Smooth muscle cell (in vitro differentiated cells): ENCODE measurements at regions not wholly inside any gene's neighbourhood (a gene's known extent, or its start where the extent isn't known, plus 50 kb on each side); places are given as distances from the start of the nearest gene placed in this dataset.

Experiments used
- DNase-seq: peaks from one replicate; lab custom pipeline; 2025; ENCODE audit not compliant: unreplicated experiment; lab: John Stamatoyannopoulos, UW
- H2AFZ ChIP-seq: fragments of 200-600 bp; sonication (generic); 2 replicates; pipeline ENCODE4 v1.6.0; 2016; ENCODE audit warnings: antibody characterized with exemption, low read depth, mild to moderate bottlenecking
- H3F3A ChIP-seq: fragments of 200-600 bp; sonication (generic); 2 replicates; pipeline ENCODE4 v1.6.0; 2017; ENCODE audit warnings: antibody characterized with exemption, low read depth
- H3K27ac ChIP-seq: fragments of 200-600 bp; sonication (generic); 2 replicates; pipeline ENCODE4 v1.5.1; 2016; ENCODE audit warnings: low read depth, mild to moderate bottlenecking
- H3K27me3 ChIP-seq: fragments of 200-600 bp; sonication (generic); 2 replicates; pipeline ENCODE4 v1.6.1; 2016; ENCODE audit warnings: low read depth, mild to moderate bottlenecking
- H3K36me3 ChIP-seq: fragments of 200-600 bp; sonication (generic); 2 replicates; pipeline ENCODE4 v1.5.1; 2016; ENCODE audit warnings: low read depth
- H3K4me1 ChIP-seq: fragments of 200-600 bp; sonication (generic); 2 replicates; pipeline ENCODE4 v1.5.1; 2016; ENCODE audit warnings: low read depth
- H3K4me2 ChIP-seq: fragments of 200-600 bp; sonication (generic); 2 replicates; pipeline ENCODE4 v1.6.0; 2016; ENCODE audit warnings: mild to moderate bottlenecking
- H3K4me3 ChIP-seq: fragments of 200-600 bp; sonication (generic); 2 replicates; pipeline ENCODE4 v1.5.1; 2016; ENCODE audit warnings: mild to moderate bottlenecking
- H3K79me2 ChIP-seq: fragments of 200-600 bp; sonication (generic); 2 replicates; pipeline ENCODE4 v1.6.0; 2016; ENCODE audit warnings: low read depth, mild to moderate bottlenecking
- H3K9ac ChIP-seq: fragments of 200-600 bp; sonication (generic); 2 replicates; pipeline ENCODE4 v1.6.0; 2016; ENCODE audit warnings: low read depth
- H3K9me3 ChIP-seq: fragments of 200-600 bp; sonication (generic); replicated peaks from 2 replicates; pipeline ENCODE4 v1.5.1; 2016; ENCODE audit warnings: low read depth
- H4K20me1 ChIP-seq: fragments of 200-600 bp; sonication (generic); 2 replicates; pipeline ENCODE4 v1.6.0; 2016; ENCODE audit warnings: low read depth
- CTCF ChIP-seq: fragments of 200-600 bp; sonication (generic); IDR thresholded peaks from 2 replicates; pipeline ENCODE4 v1.5.1; 2017; ENCODE audit warnings: borderline replicate concordance, mild to moderate bottlenecking, antibody characterized with exemption; ENCODE audit not compliant: insufficient read depth, poor library complexity, severe bottlenecking
- WGBS: methylation state at CpG from one replicate; pipeline ENCODE4 v1.1.7; 2016; ENCODE audit warnings: low lambda C conversion rate; 5-methylcytosine and 5-hydroxymethylcytosine counted together

- Histone ChIP-seq H3K4me1 (no peaks in the 10 kb centered on the region), H3K79me2 (no peaks in the 10 kb centered on the region), H2AFZ (no peak overlapping the region), H3K4me2 (no peak overlapping the region), H3K27ac (no peak overlapping the region), H3K27me3 (no peaks in the 10 kb centered on the region), H3K9ac (no peak overlapping the region), H3F3A (no peaks in the 10 kb centered on the region), H3K4me3 (no peak overlapping the region), H3K36me3 (no peaks in the 10 kb centered on the region), H3K9me3 (no peaks in the 10 kb centered on the region), H4K20me1 (no peaks in the 10 kb centered on the region)
- WGBS: 78% methylated on average over 2 of the region's 2 CpGs
- DNase-seq: no peak
- no peak for TF ChIP-seq CTCF
These were observed 454.7 kb upstream of the DDI1 start for GRCh38 chr11:103581760-103582159.

DNA sequence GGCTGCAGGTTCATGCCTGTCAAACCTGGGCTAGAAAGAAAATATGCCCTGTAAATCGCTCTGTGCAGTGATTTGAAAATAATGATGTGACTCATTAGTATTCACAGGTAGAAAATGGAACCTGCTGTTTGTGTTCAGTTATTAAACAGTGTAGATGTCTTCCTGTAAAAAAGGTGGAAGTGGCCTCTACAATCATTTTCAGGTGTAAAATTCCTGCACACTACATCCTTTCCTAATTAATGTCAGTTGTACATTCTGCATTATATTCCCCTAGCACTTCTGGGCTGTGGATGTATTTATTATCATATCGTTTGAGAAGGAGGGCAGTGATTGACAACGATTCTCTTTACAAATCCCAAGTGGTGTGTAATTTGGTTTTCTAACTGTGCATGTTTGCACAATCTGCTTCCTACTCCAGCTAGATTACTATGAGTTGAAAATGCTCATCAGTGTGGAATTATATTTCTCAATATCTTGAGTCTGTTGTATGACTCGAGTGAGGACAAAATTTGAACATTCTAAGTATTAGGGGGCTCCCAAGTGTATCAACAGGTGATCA lies 454.0 kb upstream of the DDI1 start:
- Histone ChIP-seq H3K9ac (no peak overlapping the region), H3F3A (no peaks in the 10 kb centered on the region), H2AFZ (no peak overlapping the region), H3K4me2 (no peak overlapping the region), H3K27ac (no peak overlapping the region), H3K79me2 (no peaks in the 10 kb centered on the region), H3K4me1 (no peaks in the 10 kb centered on the region), H4K20me1 (no peaks in the 10 kb centered on the region), H3K9me3 (no peaks in the 10 kb centered on the region), H3K4me3 (no peak overlapping the region), H3K27me3 (no peaks in the 10 kb centered on the region), H3K36me3 (no peaks in the 10 kb centered on the region)
- TF ChIP-seq CTCF: no peak
- DNase-seq: no peak
- WGBS: 82% methylated on average over 4 of the region's 4 CpGs

DNA sequence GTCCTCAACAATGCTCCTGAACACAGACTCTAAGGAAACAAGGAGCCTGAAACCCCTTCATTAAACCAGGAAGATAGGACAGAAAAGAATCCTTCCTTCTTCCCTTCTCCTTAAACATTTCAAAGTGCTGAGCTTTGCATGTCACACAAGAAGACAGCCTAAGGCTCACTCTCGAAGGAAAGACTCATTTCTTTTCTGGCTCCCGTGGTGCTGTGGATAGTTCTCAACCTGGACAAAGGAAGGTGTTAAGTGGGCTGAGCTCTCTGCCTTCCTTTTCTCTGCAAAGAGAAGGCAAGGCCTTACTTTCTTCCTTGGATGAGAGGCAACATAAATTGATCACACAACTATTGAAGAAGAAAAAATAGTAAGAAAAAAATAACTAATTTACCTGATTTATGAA lies 452.4 kb upstream of the DDI1 start:
- no peak for DNase-seq
- Histone ChIP-seq H3K9ac (no peak overlapping the region), H3K4me1 (no peaks in the 10 kb centered on the region), H3K4me3 (no peak overlapping the region), H3K27ac (no peak overlapping the region), H3K79me2 (no peaks in the 10 kb centered on the region), H3F3A (no peaks in the 10 kb centered on the region), H4K20me1 (no peaks in the 10 kb centered on the region), H3K36me3 (no peaks in the 10 kb centered on the region), H3K4me2 (no peak overlapping the region), H2AFZ (no peak overlapping the region), H3K27me3 (no peaks in the 10 kb centered on the region), H3K9me3 (no peaks in the 10 kb centered on the region)
- no peak for TF ChIP-seq CTCF
- WGBS: 13% methylated on average over 2 of the region's 2 CpGs

DNA sequence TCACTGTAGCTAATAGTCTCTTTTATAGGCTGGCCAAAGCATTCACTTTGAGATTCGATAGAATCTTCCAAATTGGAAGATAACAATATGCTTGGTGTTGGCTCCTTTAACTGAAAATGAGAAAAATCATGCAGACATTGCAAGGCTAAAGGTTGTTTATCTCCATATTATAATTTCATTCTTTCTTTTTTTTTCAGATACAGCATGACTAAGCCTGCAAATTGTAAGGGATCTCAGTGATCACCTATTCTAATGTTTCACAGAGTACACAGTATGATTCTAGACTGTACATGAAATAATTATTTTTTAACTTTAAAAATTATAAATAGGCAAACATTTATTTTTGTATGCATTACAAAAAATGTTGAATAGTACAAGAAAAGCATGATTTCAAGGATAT lies 451.7 kb upstream of the DDI1 start:
- H3K9me3 ChIP-seq: no peaks in the 10 kb centered on the region
- H3K79me2 ChIP-seq: no peaks in the 10 kb centered on the region
- TF ChIP-seq CTCF: no peak

More for the DNA sequence above, 451.7 kb upstream of the DDI1 start:
- Histone ChIP-seq H2AFZ (no peak overlapping the region), H3K36me3 (no peaks in the 10 kb centered on the region), H3K27me3 (no peaks in the 10 kb centered on the region), H3F3A (no peaks in the 10 kb centered on the region), H4K20me1 (no peaks in the 10 kb centered on the region), H3K27ac (no peak overlapping the region), H3K4me1 (no peaks in the 10 kb centered on the region), H3K9ac (no peak overlapping the region), H3K4me2 (no peak overlapping the region), H3K4me3 (no peak overlapping the region)
- DNase-seq: no peak
- 96% methylated on average over 1 of the region's 1 CpG for WGBS
